GM18507 (cell line): ENCODE measurements at regions not wholly inside any gene's neighbourhood (a gene's known extent, or its start where the extent isn't known, plus 50 kb on each side); places are given as distances from the start of the nearest gene placed in this dataset.

Source experiments
- DNase-seq: peaks from one replicate; pipeline ENCODE4 v3.0.0; 2011; ENCODE audit warnings: low read depth; ENCODE audit not compliant: insufficient read length; ENCODE audit errors: extremely low spot score
- FAIRE-seq: peaks from 2 replicates; lab custom pipeline; 2011; peaks lifted over from hg19 to GRCh38; lab: Jason Lieb, UNC

DNA sequence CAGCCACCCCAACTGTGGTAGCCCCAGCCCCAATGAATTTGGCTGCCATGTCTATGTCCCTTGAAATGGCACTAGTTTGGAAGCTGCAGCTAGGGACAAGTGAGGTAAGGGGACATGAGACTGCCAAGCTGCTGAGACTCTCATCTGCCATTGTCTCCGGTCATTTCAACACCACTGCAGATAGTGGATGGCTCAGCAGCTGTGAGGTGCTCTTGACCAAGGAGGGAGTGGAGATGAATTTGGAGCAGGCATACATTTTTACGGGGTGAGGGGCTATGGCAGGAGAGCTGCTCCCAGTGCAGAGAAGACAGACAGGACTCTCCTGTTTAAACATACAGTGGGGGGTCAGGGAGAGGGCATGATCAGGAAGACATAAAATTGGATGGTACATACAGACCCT is 315.5 kb upstream of the CAMK1G start:
- FAIRE-seq, result no peak

DNA sequence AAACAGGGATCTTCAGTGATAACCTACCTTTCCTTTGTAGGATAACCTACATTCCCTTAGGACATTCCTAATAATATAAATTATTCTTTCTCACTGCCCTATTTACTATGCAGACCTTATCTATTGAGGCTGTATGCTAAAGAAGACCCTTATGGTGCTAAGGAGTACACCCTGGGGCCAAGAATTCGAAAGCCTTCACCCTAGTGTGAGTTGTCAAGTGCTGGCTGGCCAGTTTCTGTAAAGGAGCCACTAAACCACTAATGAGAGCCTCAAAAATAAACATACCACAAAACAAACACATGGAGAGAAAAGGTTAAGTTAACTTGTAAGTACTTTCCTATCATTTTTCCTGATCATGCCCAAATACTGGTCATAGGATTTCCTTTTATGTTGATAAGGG is 315.0 kb upstream of the CAMK1G start:
- DNase-seq, result no peak

More for the DNA sequence above, 315.5 kb upstream of the CAMK1G start:
- DNase-seq, result no peak

DNA sequence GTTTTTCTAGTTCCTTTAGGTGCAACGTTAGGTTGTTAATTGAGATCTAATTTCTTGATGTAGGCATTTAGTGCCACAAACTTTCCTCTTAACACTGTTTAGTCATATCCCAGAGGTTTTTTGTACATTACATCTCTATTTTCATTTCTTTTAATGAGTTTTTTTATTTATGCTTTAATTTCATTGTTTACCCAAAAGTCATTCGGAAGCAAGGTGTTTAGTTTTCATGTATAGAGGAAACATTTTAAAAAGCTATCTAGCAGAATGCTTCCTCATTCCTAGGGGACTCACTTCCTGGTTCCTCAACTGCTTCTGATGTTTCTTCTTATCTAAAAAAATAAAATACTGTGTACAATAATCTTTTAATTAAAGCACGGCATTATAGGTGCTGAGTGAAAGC is 307.2 kb upstream of the CAMK1G start:
- FAIRE-seq, result no peak
- no peak for DNase-seq

More for the DNA sequence above, 315.0 kb upstream of the CAMK1G start:
- no peak for FAIRE-seq

DNA sequence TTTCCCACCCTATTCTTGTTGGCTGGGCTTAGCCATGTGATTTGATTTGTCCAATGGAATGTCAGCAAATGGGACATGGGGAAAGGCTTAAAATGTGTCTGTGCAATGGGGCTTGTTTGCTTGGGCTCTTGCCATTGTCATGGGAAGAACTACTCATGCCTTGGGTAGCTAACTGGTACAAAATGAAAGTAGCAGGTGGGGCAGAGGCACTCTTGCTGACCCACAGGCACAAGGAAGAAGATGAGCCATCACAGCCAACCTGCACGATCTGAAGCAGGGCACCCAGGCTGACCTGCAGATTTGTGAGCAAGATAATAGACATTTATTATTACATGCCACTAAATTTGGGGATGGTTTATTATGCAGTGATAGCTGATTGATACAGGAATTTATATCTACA is 305.9 kb upstream of the CAMK1G start:
- FAIRE-seq, result no peak
- DNase-seq, result no peak

DNA sequence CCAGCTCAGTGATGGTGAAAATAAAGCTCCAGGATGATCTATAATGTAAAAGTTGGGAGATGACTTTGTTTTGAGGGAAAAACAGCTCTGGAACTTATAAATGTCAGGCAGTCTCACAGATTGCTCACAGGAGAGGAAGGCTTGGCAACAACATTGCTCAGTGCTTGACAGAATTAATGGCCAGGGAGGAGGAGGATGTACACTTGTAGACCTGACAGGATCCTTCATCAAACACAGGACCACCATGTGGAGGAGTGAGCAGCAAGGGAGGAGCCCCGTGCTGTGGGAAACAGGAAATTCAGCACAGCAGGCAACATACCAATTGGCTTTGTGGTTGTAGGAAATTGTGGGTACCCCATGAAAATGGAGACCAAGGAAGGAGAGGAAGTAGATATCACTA is 291.8 kb upstream of the CAMK1G start:
- DNase-seq (no peak), FAIRE-seq (no peak)

DNA sequence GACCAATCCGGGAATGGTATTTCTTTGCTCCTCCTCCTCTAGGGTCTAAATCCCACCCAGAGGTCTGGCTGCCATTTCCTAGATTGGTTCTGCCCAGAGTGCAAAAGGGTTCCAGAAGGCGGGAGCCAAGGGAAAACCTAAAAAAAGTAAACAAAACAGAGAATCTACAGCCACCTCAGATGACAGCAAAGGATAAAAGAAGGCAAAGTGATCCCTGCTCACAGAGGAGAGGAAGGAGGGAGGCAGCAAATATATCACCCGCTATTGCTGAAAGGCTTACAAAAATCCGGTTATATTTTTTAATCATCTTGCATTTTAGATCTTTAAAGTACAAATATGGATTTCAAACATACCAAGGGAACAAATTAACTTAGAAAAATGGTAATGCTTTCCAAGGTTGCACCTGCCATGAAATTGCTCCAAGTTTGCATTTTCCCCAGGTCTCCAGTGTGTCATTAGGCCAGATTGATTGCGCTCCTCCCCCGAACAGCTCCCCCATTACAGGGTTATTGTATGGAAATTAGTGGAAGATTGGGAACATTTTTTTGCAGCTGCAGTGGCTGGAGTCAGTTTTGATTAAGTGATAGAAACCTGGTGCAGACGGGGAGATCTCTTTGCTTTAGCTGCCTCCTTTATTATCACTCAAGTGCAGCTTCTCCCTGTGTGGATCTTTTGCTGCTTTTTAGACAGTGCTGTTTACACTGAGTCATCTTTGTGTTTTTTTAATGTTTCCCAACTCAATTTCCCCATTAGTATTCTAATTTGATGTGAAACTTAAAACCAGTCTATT is 280.5 kb upstream of the CAMK1G start:
- no peak for DNase-seq
- FAIRE-seq, result no peak

DNA sequence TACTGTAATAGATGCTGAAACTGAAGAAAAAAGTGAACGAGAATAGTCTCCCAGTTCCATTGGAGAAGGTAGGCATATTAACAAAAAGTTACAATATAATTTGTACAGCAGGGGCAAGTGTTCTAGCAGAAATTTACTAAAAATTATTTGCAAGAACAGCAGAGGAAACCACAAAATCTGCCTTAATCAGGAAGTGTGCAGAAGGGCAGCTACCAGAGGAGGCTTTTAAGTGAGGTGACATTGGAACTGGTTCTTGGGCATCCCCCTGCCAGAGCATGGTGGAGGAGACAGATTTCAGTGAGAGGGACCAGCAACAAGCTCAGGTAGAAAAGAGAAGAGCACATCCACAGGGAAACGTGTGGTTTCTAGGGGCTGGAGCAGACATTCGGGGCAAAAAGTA is 279.3 kb upstream of the CAMK1G start:
- FAIRE-seq (no peak), DNase-seq (no peak)

DNA sequence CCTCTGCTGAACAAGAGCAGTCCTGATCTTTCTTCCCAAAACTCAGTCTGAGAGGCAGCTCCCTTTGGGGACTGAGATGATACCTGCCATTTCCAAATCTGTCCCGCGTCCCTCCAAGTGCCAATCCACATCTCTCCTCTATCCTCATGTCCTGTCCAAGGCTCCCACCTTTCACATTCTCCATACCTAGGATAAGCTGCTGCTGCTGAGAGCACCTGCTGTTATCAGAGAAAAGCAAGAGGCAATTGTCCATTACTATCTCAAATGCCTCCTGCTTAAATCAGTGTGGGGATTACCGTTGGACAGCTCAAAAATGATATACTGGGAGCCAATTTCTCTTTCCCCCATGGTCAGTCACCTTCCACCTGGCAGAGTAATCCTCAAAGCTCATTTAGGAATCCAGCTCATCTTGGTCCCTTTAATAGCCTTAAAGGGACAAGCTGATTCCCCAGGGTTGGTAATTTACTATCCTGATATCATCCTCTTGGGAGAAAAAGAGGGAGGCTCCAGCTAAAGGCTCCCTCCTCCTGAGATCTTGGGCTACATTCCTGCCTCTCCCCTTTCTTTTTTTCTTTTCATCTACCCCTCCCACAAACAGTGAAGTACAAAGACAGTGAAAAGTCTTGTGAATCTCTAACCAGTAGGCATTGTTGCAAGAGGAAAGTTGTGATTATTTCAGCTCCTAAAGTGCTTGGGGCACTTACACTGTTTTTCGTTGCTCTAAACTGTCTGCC is 278.1 kb upstream of the CAMK1G start:
- DNase-seq (no peak), FAIRE-seq (no peak)

DNA sequence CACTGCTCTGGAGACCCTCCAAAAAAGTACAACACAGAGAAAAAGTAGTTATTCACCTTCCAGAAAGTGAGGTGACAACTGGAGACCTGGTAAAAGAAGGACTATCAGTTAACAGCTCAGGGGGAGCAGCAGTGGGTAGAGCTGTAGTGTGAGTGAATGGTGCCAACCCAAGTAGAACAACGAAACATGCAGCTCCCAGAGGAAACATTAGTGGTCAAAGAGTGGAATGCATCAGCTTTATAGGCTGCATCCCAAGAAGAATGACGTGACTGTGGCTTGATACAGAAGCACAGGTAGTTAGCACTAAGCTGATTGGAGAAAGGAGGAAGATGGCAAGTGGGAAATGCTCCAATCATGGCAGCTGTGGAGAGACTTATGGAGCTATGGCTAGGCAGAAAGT is 275.7 kb upstream of the CAMK1G start:
- FAIRE-seq (no peak), DNase-seq (no peak)

DNA sequence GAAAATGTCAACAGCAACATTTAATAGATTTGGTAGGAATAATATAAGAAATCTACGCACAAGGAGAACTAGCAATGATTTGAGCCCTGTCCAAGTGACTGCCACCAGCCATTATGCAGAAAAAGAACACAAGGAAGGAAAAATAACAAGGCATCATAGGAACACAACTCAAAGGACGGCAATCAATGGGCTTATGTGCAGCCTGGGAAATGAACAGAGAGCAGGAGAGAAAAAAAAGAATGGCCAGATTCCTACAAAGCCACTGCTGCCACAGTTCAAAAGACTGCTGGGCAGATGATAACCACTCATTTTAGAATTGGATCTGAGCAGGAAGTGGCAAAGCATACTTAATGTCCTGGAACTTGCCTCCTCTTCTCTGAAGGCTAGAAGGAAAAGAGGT is 274.3 kb upstream of the CAMK1G start:
- FAIRE-seq (no peak), DNase-seq (no peak)

DNA sequence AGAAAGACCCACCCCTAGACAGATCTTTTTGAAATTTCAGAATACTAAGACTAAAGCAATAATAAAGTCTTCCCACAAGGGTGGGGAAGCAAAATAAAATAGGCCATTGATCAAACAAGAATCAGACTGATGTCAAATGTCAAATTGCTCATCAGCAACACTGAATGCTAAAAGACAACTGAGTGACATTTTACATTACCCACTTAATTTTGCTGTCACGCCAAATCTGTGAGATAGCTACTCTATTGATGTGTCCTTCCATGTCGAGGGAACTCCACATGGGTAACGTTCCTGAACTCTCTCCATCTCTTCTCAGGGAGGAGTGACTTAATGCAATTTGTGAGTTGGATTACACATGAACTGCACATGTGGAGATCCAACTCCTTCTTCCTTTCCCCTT is 271.7 kb upstream of the CAMK1G start:
- FAIRE-seq (no peak), DNase-seq (no peak)

DNA sequence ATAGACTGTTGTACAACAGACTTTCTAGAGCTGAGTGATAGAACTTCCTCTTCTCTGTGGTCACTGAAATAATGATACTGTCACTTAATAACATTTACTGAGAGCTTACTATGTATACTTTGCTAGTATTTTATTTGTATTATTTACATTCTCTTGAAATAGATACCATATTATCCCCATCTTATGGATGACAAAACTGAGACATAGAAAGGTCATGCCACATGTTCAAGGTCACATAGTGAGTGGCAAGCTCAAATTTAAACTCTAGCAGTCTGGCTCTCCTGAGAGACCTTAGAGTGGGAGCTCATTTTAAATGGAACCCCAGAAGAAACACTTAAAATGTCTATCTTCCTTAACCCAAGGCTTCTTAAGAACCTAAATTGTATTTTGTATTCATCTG is 266.6 kb upstream of the CAMK1G start:
- FAIRE-seq, result no peak
- no peak for DNase-seq

DNA sequence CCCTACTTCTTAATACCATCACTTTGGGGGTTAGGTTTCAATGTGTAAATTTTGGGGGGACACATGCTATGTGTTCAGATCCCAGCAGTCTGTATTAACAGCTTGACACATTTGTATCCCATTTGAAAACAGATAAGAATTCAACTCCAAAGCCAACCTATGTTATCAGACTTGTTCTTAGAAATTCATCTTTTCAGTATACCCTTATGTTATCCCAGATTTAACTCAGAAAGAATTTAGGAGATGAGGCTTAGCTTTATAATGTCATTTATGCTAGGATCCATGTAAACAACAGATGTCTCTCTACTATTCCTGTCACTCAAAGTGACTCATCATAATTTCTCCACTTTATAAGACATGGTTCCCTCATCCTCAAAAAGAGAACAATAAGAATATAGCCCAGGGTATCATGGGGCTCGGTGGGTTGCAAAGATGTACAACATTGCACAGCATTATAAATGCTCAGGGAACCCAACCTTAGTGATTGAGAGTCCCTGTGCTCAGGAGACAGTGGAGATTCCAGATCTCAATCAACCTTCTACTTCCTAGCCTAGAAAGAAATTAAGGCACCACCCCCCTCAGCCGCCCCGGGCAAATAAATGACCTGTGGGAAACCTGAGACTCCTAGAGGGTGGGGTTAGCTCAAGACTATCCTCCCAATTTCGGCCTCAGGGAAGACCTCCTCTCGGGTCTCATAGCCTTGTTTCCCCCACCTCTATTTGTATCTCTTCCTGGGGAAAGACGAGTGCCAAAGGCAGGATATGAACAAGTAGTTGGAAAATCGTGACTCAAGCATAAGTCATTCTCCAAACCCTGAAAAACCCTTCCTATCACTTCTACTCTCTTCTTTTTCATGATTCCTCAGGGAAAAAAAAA is 265.1 kb upstream of the CAMK1G start:
- FAIRE-seq, result no peak
- no peak for DNase-seq

DNA sequence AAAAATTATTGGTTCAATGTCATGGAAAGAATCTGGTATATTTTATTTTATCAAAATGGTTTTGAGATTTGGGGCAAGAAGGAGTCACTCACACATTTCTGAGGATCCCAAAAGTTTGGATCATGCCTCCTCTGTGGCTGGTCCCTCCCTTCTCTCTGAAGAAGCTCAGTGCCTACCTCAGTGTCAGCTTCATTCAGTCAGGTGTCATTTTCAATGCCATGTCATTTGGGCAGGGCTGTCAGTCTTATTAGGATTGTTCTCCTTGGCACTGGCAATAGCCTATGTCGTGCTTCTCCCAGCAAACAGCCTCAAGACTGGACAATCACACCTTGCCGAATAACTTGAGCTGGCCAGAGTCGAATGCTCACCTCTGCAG is 264.5 kb upstream of the CAMK1G start:
- no peak for DNase-seq
- FAIRE-seq, result no peak

DNA sequence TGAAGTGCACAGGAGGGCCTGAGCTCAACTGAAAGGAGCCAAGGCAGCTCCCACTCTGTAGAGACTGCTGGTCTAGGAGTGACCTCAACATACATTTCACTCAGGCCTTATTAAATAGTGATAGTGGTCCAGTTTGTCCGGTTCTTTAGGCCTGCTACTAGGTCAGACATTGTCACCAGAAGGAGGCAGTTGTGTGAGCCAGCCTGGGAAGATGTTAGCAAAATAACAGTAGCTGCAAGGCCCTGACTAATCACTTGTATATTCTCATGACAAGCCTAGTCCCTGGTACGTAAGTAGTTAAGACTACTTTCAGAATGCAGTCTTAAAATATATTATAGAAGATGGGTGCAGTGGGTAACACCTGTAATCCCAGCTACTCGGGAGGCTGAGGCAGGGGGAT is 264.0 kb upstream of the CAMK1G start:
- no peak for FAIRE-seq
- no peak for DNase-seq

DNA sequence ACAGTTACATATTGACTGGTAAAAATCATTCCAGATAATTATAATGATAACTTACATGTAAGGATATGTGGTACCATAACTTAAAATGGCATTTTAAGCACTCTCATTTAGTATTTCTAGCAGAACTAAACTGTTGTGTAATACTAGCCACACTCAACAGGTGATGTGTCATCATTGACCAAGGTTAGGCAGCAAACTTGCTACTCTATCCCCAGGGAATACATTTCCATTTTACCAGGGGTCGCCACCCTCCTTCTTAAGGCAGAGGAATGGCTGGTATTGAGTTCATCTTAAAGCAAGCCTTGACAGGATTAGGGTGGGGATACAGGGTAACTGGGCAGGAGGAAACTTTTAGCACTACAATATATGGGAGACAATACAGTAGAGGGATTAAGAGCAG is 259.8 kb upstream of the CAMK1G start:
- DNase-seq (no peak), FAIRE-seq (no peak)

DNA sequence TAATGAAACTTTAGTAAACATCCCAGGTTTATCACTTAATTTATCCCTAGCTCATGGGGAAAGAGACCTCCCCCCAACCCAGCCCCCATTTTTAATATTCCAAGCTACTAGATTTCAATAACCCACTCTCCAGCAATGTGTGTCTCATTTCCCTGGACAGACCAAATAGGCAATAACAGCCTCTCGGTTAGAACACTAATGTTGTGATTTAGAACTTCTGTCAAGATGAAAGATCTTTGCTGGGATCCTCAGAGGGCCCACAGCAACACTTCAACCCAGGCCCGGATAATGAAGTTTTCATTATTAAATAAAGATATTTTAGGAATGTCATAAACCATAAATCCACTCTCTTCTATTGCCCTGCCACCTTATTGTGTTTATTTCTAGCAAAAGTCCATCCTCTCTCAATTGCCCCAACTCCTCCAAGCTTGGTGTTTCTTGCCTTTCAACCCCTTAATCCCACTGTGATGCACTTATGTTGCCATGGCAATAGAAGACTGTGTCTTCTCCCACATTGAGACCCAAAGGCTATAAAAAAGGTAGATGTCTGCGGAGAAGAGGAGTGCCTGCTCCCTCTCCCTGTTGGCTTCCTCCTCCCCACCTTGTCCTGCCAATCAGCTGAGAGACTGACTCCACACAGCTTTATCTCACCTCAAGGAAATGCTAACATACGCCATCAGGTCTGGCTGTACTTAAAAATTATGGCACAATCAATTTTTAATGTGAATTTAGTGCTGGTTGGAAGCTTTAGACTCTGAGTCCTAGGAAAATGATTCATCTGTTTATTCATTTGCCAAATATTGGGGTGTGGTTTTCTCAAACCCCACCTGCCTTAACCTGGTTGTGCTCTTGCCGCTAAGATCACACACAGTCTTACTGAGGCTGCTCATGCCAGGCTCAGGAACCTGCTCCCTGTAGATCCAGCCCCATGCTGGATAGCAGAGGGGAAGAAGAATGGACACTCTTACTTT is 258.3 kb upstream of the CAMK1G start:
- DNase-seq (no peak), FAIRE-seq (no peak)

DNA sequence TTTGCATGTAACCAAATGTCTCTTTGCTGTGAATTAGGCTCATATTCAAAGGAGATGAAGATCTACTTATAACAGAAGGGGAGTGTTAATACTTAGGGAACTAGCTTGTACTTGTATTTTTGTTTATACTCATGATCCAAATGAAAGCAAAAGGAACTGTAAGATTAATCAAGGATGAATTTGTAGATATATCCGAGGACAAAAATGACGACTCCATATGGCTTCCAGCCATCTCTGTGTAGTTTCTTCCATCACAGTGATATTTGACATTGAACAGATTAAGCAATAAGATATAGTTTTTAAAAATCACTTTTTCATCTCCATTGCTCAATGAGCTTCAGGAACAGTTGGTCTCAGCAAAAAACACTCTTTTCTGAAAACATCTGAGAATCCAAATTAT is 257.4 kb upstream of the CAMK1G start:
- FAIRE-seq, result no peak
- no peak for DNase-seq

DNA sequence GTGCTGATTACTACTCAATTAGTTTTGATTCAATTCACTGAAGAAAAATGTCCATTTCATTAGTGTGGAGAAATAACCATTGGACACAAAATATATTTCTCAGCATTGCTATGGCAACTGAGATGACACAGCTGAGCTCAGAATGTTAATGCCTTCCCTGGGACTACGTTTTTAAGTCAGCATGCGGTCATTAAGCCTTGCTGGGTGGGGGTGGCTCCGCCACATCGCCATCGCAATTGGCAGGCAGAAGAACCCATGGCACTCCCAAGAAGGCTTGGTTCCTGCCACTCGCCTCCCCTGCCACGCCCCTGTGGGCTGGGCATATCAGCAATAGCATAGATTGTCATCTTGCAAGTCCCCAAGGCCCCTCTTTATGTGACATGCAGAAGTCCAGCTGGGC is 256.7 kb upstream of the CAMK1G start:
- FAIRE-seq, result no peak
- DNase-seq, result no peak
